HG03095 (cell line): ENCODE measurements at regions not wholly inside any gene's neighbourhood (a gene's known extent, or its start where the extent isn't known, plus 50 kb on each side); places are given as distances from the start of the nearest gene placed in this dataset.
A peak's percentile ranks its signal among the peaks of the same experiment; 100 is the strongest.

Experiments
- ATAC-seq: cut with Tn5 transposase; IDR thresholded peaks from one replicate; pipeline ENCODE4 v1.9.1; 2021; ENCODE audit warnings: moderate library complexity; ENCODE audit not compliant: unreplicated experiment

DNA sequence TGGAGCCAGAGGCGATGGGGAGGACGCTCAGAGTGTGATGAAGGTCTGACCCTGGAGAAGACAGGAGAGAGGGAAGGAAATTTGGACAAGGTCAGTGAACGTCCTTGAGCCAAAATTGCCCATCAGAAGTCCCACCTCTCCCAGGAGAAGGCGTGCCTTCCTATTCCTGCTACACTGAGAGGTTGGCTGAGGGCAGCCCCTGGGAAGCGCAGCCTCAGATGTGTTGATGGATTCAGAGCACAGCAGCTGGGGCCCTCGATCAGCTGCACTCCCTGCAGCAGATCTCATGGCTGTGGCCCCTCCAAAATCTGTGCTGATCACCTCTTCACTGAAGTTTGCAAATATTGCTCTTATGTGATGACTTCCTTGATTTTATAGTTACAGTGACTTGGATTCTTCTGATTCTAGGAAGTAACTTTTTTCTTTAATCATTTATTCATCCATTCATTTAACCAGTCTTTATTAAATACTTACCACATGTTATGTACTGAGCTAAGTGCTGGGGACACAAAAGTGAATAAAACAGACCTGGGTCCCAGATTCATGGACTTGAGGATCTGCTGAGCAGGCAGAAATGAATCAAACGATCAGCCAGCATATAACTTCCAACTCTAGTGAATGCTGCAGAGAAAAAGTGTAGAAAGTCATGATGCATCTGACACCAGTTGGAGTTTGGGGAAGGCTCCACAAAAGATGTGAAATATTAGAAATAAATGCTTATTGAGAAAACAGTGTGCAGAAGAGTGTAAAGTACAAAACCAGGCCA lies 69.6 kb upstream of the ARMC2 start:
- no peak for ATAC-seq

GRCh38 chr6:108779536-108780275 lies 68.5 kb upstream of the ARMC2 start:
- no peak for ATAC-seq

DNA sequence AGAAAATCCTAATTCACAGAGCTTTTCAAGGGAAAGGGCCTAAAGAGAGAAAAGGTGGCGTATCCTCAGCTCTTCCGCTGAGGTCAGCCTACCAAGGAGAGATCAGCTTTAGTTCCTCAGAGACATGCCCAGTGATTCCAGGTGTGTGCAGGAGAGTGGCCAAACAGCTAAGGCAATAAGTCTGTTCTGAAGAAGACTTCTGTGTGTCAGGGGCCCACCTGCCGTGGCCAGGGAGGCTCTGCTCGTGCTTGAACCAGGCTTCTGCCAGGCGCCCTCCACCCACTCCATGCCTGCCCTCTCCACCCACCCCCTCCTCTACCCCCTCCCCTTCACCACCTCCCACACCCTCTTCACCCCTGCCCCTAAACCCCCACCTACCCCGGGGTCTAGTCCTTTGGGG lies 67.4 kb upstream of the ARMC2 start:
- ATAC-seq, result no peak

- no peak for ATAC-seq
Observed at GRCh38 chr6:108781419-108782100, 66.7 kb upstream of the ARMC2 start.

DNA sequence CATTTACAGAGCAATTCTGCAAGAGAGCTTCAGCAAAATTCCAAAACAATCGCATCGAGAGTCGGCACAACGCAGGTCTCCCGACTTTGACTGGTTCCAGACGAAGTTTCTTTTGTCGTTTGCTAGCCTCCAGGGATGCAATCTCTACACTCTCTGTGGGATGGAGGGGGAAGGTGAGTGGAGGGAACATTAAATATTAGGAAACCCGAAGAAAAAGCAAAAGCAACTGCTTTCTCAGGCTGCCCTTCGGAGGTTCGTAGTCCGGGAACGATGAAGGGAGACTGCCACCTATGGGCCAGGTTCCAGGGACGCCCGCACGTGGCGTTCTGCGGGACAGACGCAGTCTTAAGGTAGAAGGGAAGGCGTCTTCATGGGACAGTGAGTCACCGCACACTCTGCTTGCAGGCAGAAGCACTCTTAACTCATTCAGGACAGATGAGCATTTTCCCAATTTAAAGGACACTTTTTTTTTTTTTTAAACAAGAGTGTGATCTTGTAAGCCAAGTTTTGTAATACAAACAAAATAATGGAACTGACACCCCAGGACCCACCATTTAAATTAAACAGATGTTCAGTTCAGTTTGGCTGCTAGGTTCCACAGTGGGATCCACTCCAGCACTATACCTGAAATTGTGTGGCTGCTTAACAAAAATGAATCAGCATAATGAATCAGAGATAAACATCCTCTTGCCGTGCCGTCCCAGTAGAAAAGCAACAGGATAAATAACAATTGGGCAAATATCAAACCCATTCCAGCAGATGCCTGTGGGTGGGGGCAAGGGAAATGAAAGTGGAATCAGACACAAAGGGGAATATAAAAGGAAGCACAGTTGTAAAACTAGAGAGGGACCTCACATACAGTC lies 65.8 kb upstream of the ARMC2 start:
- peak; percentile 60 for ATAC-seq

- no peak for ATAC-seq
Observed at GRCh38 chr6:108785653-108786052, 62.6 kb upstream of the ARMC2 start.

GRCh38 chr6:108788416-108788815 lies 59.8 kb upstream of the ARMC2 start:
- ATAC-seq, result no peak

DNA sequence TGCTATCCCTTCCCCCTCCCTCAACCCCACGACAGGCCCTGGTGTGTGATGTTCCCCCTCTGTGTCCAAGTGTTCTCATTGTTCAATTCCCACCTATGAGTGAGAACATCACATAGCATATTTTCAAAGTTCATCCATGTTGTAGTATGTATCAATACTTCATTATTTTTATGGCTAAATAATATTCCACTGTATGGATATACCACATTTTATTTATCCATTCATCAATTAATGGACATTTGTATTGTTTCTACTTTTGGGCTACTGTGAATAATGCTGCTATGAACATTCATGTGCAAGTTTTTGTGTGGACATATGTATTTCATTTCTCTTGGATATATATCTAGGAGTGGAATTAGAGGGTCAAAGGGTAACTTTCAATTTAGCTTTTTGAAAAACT lies 58.7 kb upstream of the ARMC2 start:
- ATAC-seq, result no peak

DNA sequence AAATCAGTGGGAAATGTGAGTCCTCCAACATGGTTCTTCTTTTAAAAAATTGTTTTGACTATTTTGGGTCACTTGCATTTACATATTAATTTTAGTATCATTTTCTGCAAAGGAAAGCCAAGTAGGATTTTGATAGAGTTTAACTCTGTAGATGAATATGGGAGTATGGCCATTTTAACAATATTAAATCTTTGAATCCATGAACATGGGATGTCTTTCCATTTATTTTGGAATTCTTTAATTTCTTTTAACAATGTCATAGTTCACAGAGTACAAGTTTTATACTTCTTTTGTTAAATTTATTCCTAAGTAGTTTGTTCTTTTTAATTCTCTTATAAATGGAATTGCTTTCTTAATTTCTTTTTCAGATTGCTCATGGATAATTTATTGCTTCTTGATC lies 56.5 kb upstream of the ARMC2 start:
- no peak for ATAC-seq

- no peak for ATAC-seq
Observed at GRCh38 chr6:108793516-108794251, 54.5 kb upstream of the ARMC2 start.

- ATAC-seq, result no peak
Observed at GRCh38 chr6:108795122-108795521, 53.1 kb upstream of the ARMC2 start.

DNA sequence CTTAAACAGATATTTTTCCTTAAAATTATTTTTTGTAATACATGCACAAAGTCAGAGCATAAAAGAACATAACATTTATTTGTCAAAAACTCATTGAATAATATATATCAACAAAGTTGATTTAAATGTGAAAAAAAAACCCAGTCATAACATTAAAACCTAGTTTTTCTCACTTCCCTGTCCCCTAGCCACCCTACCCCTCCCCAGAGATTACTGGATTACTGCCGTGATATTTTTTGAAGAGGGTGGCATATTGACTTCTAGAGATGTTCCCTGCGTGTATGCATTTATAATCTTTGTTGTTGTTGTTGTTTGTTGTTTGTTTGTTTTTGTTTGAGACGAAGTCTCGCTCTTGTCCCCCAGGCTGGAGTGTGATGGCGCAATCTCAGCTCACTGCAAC lies 52.4 kb upstream of the ARMC2 start:
- no peak for ATAC-seq

GRCh38 chr6:108796875-108797274 lies 51.3 kb upstream of the ARMC2 start:
- ATAC-seq, result no peak

DNA sequence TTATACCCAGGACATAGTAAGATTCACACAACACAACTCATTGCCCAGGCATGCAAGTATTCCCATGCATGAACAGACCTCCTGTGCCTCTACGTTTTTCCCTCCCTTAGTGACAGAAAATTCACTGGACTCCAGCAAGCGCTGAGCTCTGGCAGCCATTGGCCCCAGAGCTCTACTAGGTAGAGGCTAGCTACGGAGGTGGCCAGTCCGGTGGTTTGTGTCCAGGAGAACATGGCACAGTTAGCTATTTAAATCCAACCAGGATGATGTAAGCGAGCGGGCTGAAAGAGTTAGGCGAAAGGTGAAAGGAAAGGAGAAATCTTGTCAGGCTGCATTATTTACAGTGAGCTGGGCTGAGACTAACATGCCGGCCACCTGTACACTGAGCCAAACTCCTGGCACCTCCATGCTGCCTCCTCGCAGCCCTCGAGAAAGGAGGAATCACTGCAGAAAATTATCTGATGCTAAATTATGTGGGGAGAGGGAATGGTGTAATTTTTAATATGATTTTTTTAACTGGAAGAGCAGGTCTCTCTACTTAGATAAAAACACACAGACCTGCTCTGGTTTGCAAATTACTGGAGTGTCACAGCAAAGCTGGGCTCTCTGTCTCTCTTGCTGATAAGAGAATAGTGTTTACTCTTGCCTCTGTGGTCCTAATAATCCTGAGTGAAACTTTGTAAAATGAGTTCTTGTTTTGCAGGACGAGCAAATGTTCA lies 50.1 kb upstream of the ARMC2 start:
- ATAC-seq, result no peak
